WERI-Rb-1 (cell line): ENCODE measurements at regions not wholly inside any gene's neighbourhood (a gene's known extent, or its start where the extent isn't known, plus 50 kb on each side); places are given as distances from the start of the nearest gene placed in this dataset.

ENCODE experiments used
- DNase-seq: peaks from one replicate; pipeline ENCODE4 v3.0.0-alpha.2; 2020
- H3K27ac ChIP-seq: fragments of 250-450 bp; sonication (Bioruptor Pico); 2 replicates; pipeline ENCODE4 v1.5.1; 2020; ENCODE audit warnings: mild to moderate bottlenecking, moderate library complexity
- H3K27me3 ChIP-seq: fragments of 250-450 bp; sonication (Bioruptor Pico); 2 replicates; pipeline ENCODE4 v1.5.1; 2021; ENCODE audit warnings: mild to moderate bottlenecking, low read depth, moderate library complexity; ENCODE audit not compliant: insufficient read depth, severe bottlenecking
- H3K36me3 ChIP-seq: fragments of 250-450 bp; sonication (Bioruptor Pico); 2 replicates; pipeline ENCODE4 v1.5.1; 2020; ENCODE audit warnings: mild to moderate bottlenecking, moderate library complexity
- H3K4me3 ChIP-seq: 2 replicates; pipeline ENCODE4 v1.5.1; 2011; ENCODE audit warnings: low read depth, mild to moderate bottlenecking, control low read depth, low read length
- H3K9me3 ChIP-seq: fragments of 250-450 bp; sonication (Bioruptor Pico); 2 replicates; pipeline ENCODE4 v1.5.1; 2021; ENCODE audit warnings: mild to moderate bottlenecking, moderate library complexity; ENCODE audit not compliant: severe bottlenecking
- CTCF ChIP-seq: IDR thresholded peaks from 2 replicates; pipeline ENCODE4 v1.5.1; 2011; ENCODE audit warnings: low read depth, mild to moderate bottlenecking, control low read depth, inconsistent platforms, low read length

- Histone ChIP-seq H3K4me3 (no peak overlapping the region), H3K36me3 (no peaks in the 10 kb centered on the region)
Measured at GRCh38 chr7:131097662-131098376, 229.9 kb upstream of the MKLN1 start.

GRCh38 chr7:131098527-131098926, 229.1 kb upstream of the MKLN1 start:
- H3K36me3 ChIP-seq, result no peaks in the 10 kb centered on the region
- no peak overlapping the region for H3K27ac ChIP-seq
- H3K9me3 ChIP-seq, result no peaks in the 10 kb centered on the region
- no peak overlapping the region for H3K4me3 ChIP-seq
- TF ChIP-seq CTCF, result no peak
- DNase-seq, result no peak
- no peaks in the 10 kb centered on the region for H3K27me3 ChIP-seq

More at GRCh38 chr7:131097662-131098376, 229.9 kb upstream of the MKLN1 start:
- no peak for DNase-seq
- Histone ChIP-seq H3K27ac (no peak overlapping the region), H3K9me3 (no peaks in the 10 kb centered on the region), H3K27me3 (no peaks in the 10 kb centered on the region)
- TF ChIP-seq CTCF, result no peak

GRCh38 chr7:131100357-131101054, 227.2 kb upstream of the MKLN1 start:
- no peaks in the 10 kb centered on the region for H3K27me3 ChIP-seq
- H3K4me3 ChIP-seq, result no peak overlapping the region
- DNase-seq, result no peak
- no peaks in the 10 kb centered on the region for H3K9me3 ChIP-seq
- H3K36me3 ChIP-seq, result no peaks in the 10 kb centered on the region
- no peak for TF ChIP-seq CTCF
- no peak overlapping the region for H3K27ac ChIP-seq

- no peak overlapping the region for H3K27ac ChIP-seq
Measured at GRCh38 chr7:131103997-131104396, 223.7 kb upstream of the MKLN1 start.

GRCh38 chr7:131104596-131105293, 222.9 kb upstream of the MKLN1 start:
- no peak overlapping the region for H3K4me3 ChIP-seq
- no peak for TF ChIP-seq CTCF

More at GRCh38 chr7:131103997-131104396, 223.7 kb upstream of the MKLN1 start:
- no peak for TF ChIP-seq CTCF
- H3K36me3 ChIP-seq, result no peaks in the 10 kb centered on the region
- H3K4me3 ChIP-seq, result no peak overlapping the region
- no peak for DNase-seq
- H3K27me3 ChIP-seq, result peaks cover 17% of the 10 kb centered on the region
- no peaks in the 10 kb centered on the region for H3K9me3 ChIP-seq

More at GRCh38 chr7:131104596-131105293, 222.9 kb upstream of the MKLN1 start:
- Histone ChIP-seq H3K36me3 (no peaks in the 10 kb centered on the region), H3K9me3 (no peaks in the 10 kb centered on the region), H3K27me3 (peaks cover 20% of the 10 kb centered on the region), H3K27ac (no peak overlapping the region)
- DNase-seq, result no peak
